NOMO-1 treated with DMSO at 0.1 percent for 48 hours (cell line): ENCODE measurements at regions not wholly inside any gene's neighbourhood (a gene's known extent, or its start where the extent isn't known, plus 50 kb on each side); places are given as distances from the start of the nearest gene placed in this dataset.

ENCODE experiments used
- DNase-seq: peaks from one replicate; lab custom pipeline; 2025; ENCODE audit not compliant: unreplicated experiment; lab: John Stamatoyannopoulos, UW

- no peak for DNase-seq
Measured at GRCh38 chr7:36005876-36006275, 147.2 kb upstream of the EEPD1 start.

- no peak for DNase-seq
Measured at GRCh38 chr7:36006636-36007229, 146.3 kb upstream of the EEPD1 start.

DNA sequence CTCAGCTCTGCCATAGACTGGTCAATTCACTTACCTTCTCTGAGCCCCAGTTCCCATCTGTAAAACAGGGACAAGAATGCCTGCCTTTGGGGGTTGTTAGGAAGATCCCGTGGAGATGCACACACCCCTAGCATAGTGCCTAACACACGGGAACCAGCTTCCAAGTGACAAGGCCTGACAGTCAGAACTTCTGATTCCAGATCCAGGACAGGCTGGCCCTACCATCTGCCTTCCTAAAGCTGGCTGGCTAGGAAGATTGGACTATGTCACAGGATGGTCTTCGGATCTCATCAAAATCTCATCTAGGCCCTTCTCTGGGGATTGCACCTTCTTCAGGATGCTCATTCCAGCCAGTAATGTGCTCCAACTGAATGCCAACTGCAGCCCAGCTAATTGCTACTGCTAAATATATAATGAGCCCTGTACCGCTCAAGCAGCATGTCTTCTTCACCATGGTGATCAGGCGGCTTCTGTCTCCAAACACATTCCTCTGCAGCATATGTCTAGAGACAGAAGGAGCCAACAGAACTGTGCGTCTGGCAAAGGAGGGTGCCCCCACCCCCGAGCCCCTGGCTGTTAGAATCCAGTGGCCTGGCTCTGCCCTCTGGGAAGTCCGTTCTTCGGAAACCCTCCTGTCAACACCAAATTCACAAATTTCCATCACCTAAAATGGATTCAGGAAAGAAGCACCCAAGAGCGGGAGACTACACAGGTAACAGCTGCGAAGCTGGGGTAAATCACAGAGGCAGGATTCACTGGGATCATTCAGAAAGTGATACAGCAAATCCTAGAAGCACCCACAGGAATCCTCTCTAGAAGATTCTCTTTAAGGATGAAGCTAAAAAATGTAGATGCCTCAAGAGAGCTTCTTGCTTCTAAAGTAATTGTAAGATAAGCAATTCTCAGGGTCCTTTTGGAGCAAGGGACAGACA is 142.1 kb upstream of the EEPD1 start:
- DNase-seq = no peak

DNA sequence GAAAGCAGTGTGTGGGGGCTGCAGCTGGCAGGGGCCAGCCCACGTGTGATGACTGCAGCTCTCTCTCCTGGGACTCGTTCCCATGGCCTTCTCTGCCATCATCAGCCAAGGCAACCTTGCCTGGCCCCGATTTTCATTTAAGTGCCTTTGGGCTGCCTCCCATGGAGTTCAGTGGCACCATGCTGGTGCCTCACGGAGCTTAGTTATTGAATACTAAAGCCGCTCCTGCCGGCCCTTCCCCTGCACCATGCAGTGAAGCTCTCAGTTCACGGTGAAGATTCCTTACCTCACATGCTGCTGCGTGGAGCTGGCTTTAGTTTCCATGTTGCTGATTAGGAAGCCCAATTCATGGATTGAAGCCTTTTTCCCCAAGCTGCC is 141.5 kb upstream of the EEPD1 start:
- DNase-seq = no peak

- no peak for DNase-seq
Measured at GRCh38 chr7:36013246-36014014, 139.6 kb upstream of the EEPD1 start.

DNA sequence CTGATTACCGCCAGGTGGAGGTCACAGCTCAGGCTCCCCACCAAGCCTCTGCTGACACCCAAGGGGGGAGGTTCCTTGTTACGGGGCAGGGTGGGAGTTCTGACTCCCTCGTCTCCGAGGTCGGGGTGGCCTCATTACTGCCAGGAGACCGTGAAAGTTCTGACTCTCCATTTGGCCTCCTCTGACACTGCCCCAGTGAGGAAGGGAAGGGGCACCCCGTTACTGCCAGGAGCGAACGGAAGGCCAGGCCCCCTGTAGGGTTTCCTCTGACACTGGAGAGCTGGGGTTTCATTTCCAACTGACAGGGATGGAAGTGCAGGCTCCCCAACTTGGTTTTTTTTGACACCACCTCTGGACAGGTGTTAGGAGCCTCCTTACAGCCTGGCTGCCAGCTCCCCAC is 138.1 kb upstream of the EEPD1 start:
- no peak for DNase-seq

- DNase-seq = no peak
Measured at GRCh38 chr7:36015733-36016132, 137.3 kb upstream of the EEPD1 start.

DNA sequence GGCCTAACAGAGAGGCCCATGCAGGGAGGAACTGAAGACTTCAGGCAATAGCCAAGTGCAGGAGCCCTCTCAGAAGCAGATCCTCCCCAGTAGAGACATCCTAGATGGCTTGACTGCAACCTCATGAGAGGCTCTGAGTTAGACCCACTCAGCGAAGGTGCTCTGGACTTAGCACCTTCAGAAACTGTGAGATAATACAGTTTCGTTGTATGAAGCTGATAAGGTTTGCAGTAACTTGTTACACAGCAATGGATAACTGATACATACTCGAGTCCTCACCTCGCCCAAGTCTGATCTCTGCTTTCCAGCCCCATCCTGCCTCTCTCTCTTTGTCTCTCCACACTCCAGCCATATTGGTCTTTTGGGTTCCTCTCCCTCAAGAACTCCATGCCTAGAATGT is 136.4 kb upstream of the EEPD1 start:
- no peak for DNase-seq

- DNase-seq = no peak
Measured at GRCh38 chr7:36017111-36017510, 135.9 kb upstream of the EEPD1 start.

GRCh38 chr7:36018816-36019484 is 134.1 kb upstream of the EEPD1 start:
- no peak for DNase-seq

- DNase-seq = no peak
Measured at GRCh38 chr7:36019538-36019937, 133.5 kb upstream of the EEPD1 start.

DNA sequence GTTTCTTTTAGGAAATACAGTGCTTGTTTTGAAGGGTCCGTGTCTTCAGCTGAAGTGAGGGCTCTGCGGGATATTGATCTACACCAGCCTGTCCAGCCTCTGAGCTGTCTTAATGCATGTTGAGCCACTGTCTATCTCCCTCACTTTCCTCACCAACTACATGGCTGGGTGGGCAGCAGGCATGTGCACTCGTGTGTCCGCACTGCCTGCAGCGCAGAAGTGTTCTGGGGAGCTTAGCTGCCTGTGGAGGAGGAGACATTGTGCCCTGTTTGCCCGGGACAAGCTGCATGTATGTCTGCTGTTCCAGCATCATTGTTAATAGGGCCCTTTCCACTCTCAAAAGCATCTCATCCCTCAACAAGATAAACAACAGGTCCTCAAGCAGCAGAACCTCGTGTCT is 133.1 kb upstream of the EEPD1 start:
- no peak for DNase-seq

- DNase-seq = no peak
Measured at GRCh38 chr7:36021367-36021766, 131.7 kb upstream of the EEPD1 start.

- no peak for DNase-seq
Measured at GRCh38 chr7:36021917-36022550, 131.0 kb upstream of the EEPD1 start.

- peak; percentile 35 for DNase-seq
Measured at GRCh38 chr7:36023033-36023560, 130.0 kb upstream of the EEPD1 start.

DNA sequence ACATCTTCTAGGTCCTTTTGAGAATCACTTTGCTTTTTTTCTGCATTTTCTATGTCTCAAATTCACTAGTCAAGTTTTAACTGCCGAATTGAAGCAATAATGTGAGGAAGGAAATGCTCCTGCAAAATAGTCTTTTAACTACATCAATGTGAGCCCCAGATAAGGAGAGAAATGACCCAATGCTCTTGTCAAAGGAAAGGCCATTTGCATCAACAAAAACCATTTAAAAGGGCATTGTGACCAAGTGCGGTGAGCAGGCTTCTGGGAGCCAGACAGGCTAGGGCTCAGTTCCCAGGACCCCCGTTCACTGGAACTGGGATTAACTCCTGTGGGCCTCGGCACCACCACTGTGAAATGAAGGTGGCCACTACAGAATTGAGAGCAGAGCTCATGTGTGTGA is 127.9 kb upstream of the EEPD1 start:
- DNase-seq = no peak

GRCh38 chr7:36029311-36029710 is 123.7 kb upstream of the EEPD1 start:
- no peak for DNase-seq

DNA sequence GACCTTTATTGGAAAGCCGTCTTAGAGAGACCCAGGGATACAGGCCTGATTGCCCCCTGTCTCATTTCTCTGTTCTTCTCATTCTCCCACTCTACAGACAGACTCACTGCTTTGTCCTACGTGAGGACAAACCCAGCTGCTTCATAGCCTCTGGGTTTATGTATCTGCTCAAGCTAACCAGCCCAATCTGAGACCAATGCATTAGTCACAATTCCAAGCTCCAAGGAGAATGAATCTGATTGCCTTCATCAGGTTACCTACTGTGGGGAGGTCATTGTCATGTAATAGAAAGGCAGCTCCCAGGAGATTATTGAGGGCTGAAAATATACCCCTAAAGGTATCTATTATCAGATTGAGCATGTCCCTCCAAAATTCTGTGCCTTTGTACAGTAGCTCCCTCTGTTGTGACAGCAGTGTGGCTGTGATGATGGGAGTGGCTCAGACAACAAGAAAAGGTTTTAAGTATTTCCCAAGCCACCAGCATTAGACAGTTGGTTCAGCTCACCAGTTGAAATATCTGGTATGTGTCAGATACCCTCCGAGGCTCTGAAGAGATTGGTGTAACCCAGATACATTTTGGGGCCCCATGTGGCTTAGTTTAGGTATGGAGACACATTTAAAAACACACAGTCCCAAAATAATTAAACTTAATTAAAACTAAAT is 123.1 kb upstream of the EEPD1 start:
- DNase-seq = no peak

DNA sequence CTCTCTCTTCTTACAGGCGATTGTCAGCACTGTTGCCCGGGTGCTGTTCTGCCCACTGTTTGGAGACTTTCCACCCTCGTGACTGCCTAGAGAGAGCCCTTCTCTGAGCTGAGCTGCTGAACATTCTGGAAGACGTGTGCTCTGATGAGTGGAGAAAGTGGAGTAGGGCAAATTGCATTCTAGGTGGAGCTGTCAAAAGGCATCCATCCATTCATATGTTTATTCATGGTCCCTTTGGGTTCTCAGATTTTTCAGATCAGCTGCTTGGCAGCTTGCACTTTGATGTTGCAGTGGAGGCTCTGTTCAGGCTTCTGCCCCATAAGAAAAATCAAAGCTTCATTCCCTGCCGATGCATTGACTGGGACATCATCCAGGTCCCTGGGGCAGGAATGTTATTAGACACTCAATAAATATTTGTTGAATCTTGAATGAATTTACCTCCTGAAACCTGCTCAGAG is 120.7 kb upstream of the EEPD1 start:
- DNase-seq = no peak

DNA sequence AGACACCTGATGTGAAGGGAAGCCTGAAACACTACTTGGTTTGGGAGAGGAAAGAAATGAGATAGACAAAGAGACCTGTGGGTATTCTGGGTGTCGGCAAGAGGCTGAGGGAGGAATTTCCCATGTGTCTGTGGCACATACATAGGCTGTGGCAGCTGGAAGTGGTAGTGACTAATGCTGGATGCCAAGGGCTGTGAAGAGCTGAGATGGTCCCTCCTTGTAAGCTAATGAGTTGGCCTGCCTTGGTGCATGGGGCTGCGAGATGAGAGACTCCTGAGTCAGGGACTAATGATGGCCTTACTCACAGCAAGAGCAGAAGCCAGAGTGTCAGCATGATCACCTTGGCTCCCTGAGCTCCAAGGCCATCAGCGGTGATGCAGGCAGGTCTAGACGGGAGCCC is 119.0 kb upstream of the EEPD1 start:
- no peak for DNase-seq
